ENCODE measurements at regions not wholly inside any gene's neighbourhood (a gene's known extent, or its start where the extent isn't known, plus 50 kb on each side); places are given as distances from the start of the nearest gene placed in this dataset.

DNA sequence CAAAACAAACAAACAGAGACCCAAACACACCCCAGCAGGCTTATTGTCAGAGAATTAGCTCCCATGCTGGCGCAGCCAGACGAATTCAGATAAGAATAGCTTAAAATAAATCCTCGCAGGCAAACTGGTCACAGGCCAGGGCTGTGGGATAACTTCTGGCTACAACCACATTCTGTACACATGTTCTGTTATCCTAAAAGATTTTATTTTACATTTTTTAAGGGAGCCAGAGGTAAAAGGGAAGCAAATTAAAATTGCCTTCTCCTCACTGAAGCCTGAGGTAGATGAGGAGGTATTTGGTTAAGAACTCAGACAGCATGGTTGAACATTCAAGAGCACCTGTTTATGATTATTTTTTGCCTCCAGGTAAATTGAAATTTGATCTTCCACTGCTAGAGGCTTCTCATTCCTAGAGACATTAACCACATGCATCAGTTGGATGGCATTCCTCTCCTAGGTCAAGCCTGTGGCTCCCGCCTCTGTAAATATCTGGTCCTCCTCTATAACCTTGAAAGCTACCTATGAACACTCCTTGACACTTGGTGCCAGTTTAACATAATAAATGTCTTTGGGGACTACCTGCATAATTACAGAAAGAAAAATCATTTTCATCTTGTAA lies 190.3 kb downstream of the SATB1 start:
- TF ChIP-seq, protein P1, sequence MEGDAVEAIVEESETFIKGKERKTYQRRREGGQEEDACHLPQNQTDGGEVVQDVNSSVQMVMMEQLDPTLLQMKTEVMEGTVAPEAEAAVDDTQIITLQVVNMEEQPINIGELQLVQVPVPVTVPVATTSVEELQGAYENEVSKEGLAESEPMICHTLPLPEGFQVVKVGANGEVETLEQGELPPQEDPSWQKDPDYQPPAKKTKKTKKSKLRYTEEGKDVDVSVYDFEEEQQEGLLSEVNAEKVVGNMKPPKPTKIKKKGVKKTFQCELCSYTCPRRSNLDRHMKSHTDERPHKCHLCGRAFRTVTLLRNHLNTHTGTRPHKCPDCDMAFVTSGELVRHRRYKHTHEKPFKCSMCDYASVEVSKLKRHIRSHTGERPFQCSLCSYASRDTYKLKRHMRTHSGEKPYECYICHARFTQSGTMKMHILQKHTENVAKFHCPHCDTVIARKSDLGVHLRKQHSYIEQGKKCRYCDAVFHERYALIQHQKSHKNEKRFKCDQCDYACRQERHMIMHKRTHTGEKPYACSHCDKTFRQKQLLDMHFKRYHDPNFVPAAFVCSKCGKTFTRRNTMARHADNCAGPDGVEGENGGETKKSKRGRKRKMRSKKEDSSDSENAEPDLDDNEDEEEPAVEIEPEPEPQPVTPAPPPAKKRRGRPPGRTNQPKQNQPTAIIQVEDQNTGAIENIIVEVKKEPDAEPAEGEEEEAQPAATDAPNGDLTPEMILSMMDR (IDR thresholded peaks at IDR 0.05 in 8 of 11, conservative IDR thresholded peaks at IDR 0.05 in 3 of 11): no peak
- TF ChIP-seq POLR2A (IDR thresholded peaks at IDR 0.05) (no peak), POLR2AphosphoS5 (IDR thresholded peaks at IDR 0.05) (no peak)
